ENCODE measurements at regions not wholly inside any gene's neighbourhood (a gene's known extent, or its start where the extent isn't known, plus 50 kb on each side); places are given as distances from the start of the nearest gene placed in this dataset.

GRCh38 chr7:17665029-17665428 is 275.3 kb downstream of the SNX13 start:
- H3K9me2 ChIP-seq (ENCODE audit: insufficient read depth), result no peaks in the 10 kb centered on the region
- DNase-seq, result no peak
- intact Hi-C loops (cut with micrococcal nuclease; ENCODE audit: unreplicated experiment), result no loop called here
- no TSS peak for BruUV-seq (replicated peaks)
- no peak for TF ChIP-seq CTCF (conservative IDR thresholded peaks at IDR 0.05)
- TF ChIP-seq EZH2 (IDR thresholded peaks at IDR 0.05; ENCODE audit: low read depth), result no peak
- no peak overlapping the region for H3K4me2 ChIP-seq
- H3K4me1 ChIP-seq (replicated peaks; ENCODE audit: insufficient read depth), result peaks cover 8% of the 10 kb centered on the region; the same call in 1 of the 2 replicates
- no peaks in the 10 kb centered on the region for H3K9me3 ChIP-seq (ENCODE audit: insufficient read depth, low read depth)
- no peaks in the 10 kb centered on the region for H3F3A ChIP-seq (ENCODE audit: insufficient read depth, low read depth)
- no peaks in the 10 kb centered on the region for H4K20me1 ChIP-seq (ENCODE audit: insufficient read depth)
- H3K27me3 ChIP-seq (ENCODE audit: insufficient read depth, low read depth), result no peaks in the 10 kb centered on the region
- ChIA-PET CTCF (no interaction called here), POLR2A (ENCODE audit: unreplicated experiment) (no interaction called here)
- no peak overlapping the region for H2AFZ ChIP-seq
- no peaks in the 10 kb centered on the region for H3K36me3 ChIP-seq (ENCODE audit: low read depth)
- no peaks in the 10 kb centered on the region for H3K79me2 ChIP-seq (ENCODE audit: low read depth)
- H3K4me3 ChIP-seq, result no peak overlapping the region
- no peak overlapping the region for H3K27ac ChIP-seq

GRCh38 chr7:17668122-17668521 is 272.2 kb downstream of the SNX13 start:
- Histone ChIP-seq H3K36me3 (ENCODE audit: low read depth) (no peaks in the 10 kb centered on the region), H3K9me3 (ENCODE audit: insufficient read depth, low read depth) (no peaks in the 10 kb centered on the region), H3F3A (ENCODE audit: insufficient read depth, low read depth) (no peaks in the 10 kb centered on the region), H4K20me1 (ENCODE audit: insufficient read depth) (no peaks in the 10 kb centered on the region), H2AFZ (no peak overlapping the region), H3K27me3 (ENCODE audit: insufficient read depth, low read depth) (no peaks in the 10 kb centered on the region), H3K9me2 (ENCODE audit: insufficient read depth) (no peaks in the 10 kb centered on the region), H3K4me1 (replicated peaks; ENCODE audit: insufficient read depth) (peaks cover 3% of the 10 kb centered on the region; the same call in 1 of the 2 replicates), H3K27ac (no peak overlapping the region), H3K4me2 (no peak overlapping the region), H3K79me2 (ENCODE audit: low read depth) (no peaks in the 10 kb centered on the region), H3K4me3 (no peak overlapping the region)
- intact Hi-C loops (cut with micrococcal nuclease; ENCODE audit: unreplicated experiment), result no loop called here
- ChIA-PET CTCF (no interaction called here), POLR2A (ENCODE audit: unreplicated experiment) (no interaction called here)
- TF ChIP-seq EZH2 (IDR thresholded peaks at IDR 0.05; ENCODE audit: low read depth), result no peak
- TF ChIP-seq CTCF (conservative IDR thresholded peaks at IDR 0.05), result no peak
- DNase-seq, result no peak
- BruUV-seq (replicated peaks), result no TSS peak

GRCh38 chr7:17669204-17669603 is 271.1 kb downstream of the SNX13 start:
- Histone ChIP-seq H3K4me2 (no peak overlapping the region), H3K27me3 (ENCODE audit: insufficient read depth, low read depth) (no peaks in the 10 kb centered on the region), H3K9me2 (ENCODE audit: insufficient read depth) (no peaks in the 10 kb centered on the region), H3K9me3 (ENCODE audit: insufficient read depth, low read depth) (no peaks in the 10 kb centered on the region), H4K20me1 (ENCODE audit: insufficient read depth) (no peaks in the 10 kb centered on the region), H3K4me1 (replicated peaks; ENCODE audit: insufficient read depth) (no peaks in the 10 kb centered on the region), H3K27ac (no peak overlapping the region), H3K36me3 (ENCODE audit: low read depth) (no peaks in the 10 kb centered on the region), H3F3A (ENCODE audit: insufficient read depth, low read depth) (no peaks in the 10 kb centered on the region), H3K79me2 (ENCODE audit: low read depth) (no peaks in the 10 kb centered on the region), H3K4me3 (no peak overlapping the region), H2AFZ (no peak overlapping the region)
- TF ChIP-seq EZH2 (IDR thresholded peaks at IDR 0.05; ENCODE audit: low read depth) (no peak), CTCF (conservative IDR thresholded peaks at IDR 0.05) (no peak)
- intact Hi-C loops (cut with micrococcal nuclease; ENCODE audit: unreplicated experiment), result no loop called here
- no peak for DNase-seq
- CTCF ChIA-PET, result no interaction called here
- POLR2A ChIA-PET (ENCODE audit: unreplicated experiment), result interaction anchor here (0.6 kb wide), 1 partner anchor 23 kb away, joined by 7 read pairs; no protein-coding TSS in a partner anchor
- BruUV-seq (replicated peaks), result no TSS peak

Measured in PC-9 (cell line).